Testis (tissue), 2 donors: ENCODE measurements at regions not wholly inside any gene's neighbourhood (a gene's known extent, or its start where the extent isn't known, plus 50 kb on each side); places are given as distances from the start of the nearest gene placed in this dataset.

Experiments
- POLR2A ChIP-seq: fragments of 450-650 bp; IDR thresholded peaks from one replicate; pipeline ENCODE4 v1.6.1; 2017; ENCODE audit warnings: antibody characterized with exemption, mild to moderate bottlenecking, moderate library complexity
- TF ChIP-seq, protein P1 (sequence below), 3 experiments: fragments of 450-650 bp in 2 of 3; fragments of 200-600 bp in 1 of 3; sonication (generic) in 1 of 3; IDR thresholded peaks; one replicate each; pipeline ENCODE4 v1.5.1; 2016 to 2019; ENCODE audit warnings: antibody characterized with exemption in 3 of 3, mild to moderate bottlenecking in 2 of 3, moderate library complexity in 1 of 3

DNA sequence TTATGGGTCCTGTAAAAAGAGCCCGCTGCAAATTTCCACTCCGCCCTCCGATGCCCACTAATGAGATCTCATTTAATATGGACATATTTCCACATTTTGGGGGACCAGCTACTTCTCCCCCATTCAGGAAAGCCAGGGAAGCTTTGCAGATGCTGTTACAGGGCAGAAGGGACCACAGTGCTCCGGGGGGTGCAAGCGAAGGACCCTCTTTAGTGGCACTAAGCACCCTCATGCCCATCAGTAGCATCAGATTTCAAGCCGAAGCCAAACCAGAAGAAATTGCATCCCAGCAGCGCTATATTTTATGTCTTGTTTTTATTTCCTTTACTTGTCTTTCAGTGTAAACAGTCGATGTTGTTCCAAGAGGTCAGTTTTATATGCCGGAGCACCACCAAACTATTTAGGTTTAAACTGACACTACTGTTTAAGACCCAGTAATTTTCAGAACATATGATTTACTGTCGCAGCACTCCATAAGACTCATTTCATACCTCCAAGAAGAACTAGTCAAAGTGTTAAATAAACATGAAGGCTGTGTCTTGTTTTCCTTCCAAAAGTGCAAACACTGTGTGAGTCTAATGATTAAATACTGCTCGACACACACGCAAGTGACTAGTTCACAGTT is 122.2 kb upstream of the MGMT start:
- TF ChIP-seq, protein P1, sequence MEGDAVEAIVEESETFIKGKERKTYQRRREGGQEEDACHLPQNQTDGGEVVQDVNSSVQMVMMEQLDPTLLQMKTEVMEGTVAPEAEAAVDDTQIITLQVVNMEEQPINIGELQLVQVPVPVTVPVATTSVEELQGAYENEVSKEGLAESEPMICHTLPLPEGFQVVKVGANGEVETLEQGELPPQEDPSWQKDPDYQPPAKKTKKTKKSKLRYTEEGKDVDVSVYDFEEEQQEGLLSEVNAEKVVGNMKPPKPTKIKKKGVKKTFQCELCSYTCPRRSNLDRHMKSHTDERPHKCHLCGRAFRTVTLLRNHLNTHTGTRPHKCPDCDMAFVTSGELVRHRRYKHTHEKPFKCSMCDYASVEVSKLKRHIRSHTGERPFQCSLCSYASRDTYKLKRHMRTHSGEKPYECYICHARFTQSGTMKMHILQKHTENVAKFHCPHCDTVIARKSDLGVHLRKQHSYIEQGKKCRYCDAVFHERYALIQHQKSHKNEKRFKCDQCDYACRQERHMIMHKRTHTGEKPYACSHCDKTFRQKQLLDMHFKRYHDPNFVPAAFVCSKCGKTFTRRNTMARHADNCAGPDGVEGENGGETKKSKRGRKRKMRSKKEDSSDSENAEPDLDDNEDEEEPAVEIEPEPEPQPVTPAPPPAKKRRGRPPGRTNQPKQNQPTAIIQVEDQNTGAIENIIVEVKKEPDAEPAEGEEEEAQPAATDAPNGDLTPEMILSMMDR (IDR thresholded peaks at IDR 0.05): no peak
- no peak for TF ChIP-seq POLR2A
